Effector memory CD4-positive, alpha-beta T cell (primary cell): ENCODE measurements at regions not wholly inside any gene's neighbourhood (a gene's known extent, or its start where the extent isn't known, plus 50 kb on each side); places are given as distances from the start of the nearest gene placed in this dataset.

Source experiments
- DNase-seq, 3 donors: peaks; one replicate each; pipeline ENCODE4 v3.0.0-alpha.2; 2020
- H3K27ac ChIP-seq: 2 replicates; pipeline ENCODE4 v1.7.0; 2013; ENCODE audit warnings: mild to moderate bottlenecking, low read length, moderate library complexity; ENCODE audit not compliant: insufficient read depth, poor library complexity, severe bottlenecking
- H3K27me3 ChIP-seq: replicated peaks from 2 replicates; pipeline ENCODE4 v1.7.0; 2013; ENCODE audit warnings: mild to moderate bottlenecking, low read length; ENCODE audit not compliant: insufficient read depth, control insufficient read depth, poor library complexity, severe bottlenecking
- H3K36me3 ChIP-seq: 2 replicates; pipeline ENCODE4 v1.7.0; 2013; ENCODE audit warnings: mild to moderate bottlenecking, low read length, moderate library complexity; ENCODE audit not compliant: control insufficient read depth, insufficient read depth
- H3K4me1 ChIP-seq: 2 replicates; pipeline ENCODE4 v1.7.0; 2013; ENCODE audit warnings: low read length, mild to moderate bottlenecking; ENCODE audit not compliant: control insufficient read depth, insufficient read depth, poor library complexity, severe bottlenecking
- H3K4me3 ChIP-seq: 2 replicates; pipeline ENCODE4 v1.7.0; 2013; ENCODE audit warnings: low read length, low read depth, mild to moderate bottlenecking; ENCODE audit not compliant: insufficient read depth, poor library complexity, severe bottlenecking
- H3K9me3 ChIP-seq: 2 replicates; pipeline ENCODE4 v1.7.0; 2013; ENCODE audit warnings: mild to moderate bottlenecking, low read length, moderate library complexity; ENCODE audit not compliant: control insufficient read depth

DNA sequence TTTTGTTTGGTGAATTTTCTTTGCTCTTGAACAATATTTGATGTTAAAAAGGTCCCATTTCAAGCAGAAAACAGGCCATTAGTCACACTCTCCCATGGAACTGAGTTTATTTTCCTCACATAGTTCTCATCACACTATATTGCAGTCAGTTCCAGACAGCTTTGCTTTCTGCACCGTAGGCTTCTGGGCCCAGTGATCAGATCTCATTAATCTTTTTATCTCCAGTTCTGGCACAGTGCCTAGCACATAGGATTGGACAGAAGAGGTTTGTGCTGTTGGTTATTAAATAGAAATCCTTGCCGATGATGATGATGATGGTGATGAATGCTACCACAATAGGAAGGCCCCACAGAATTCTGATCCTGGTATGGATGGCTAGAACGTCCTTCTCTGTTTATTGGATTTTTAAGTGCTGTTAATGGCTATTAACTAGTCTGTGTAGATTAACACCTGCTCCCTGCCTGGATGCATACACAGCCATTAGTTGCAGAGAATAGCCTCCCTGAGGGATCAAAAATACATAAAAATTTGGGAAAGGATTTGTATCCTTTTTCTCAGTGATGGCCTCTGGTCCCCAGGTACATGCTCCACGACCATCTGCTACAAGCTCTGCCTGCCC lies 52.0 kb upstream of the NTRK2 start:
- Histone ChIP-seq H3K27ac (no peak overlapping the region), H3K9me3 (no peaks in the 10 kb centered on the region), H3K36me3 (no peaks in the 10 kb centered on the region), H3K27me3 (no peaks in the 10 kb centered on the region), H3K4me3 (no peak overlapping the region), H3K4me1 (no peaks in the 10 kb centered on the region)
- no peak for DNase-seq
